K562 (cell line): ENCODE measurements at regions not wholly inside any gene's neighbourhood (a gene's known extent, or its start where the extent isn't known, plus 50 kb on each side); places are given as distances from the start of the nearest gene placed in this dataset.

Source experiments
- ATAC-seq: fragments of 200-7000 bp; cut with Tn5 transposase; 3 replicates; pipeline ENCODE4 v1.9.1; 2020; ENCODE audit warnings: moderate library complexity
- BruUV-seq: library from RNA; stranded (reverse); fragments of 400-500 nt; replicated peaks from 2 replicates; lab custom pipeline; 2021; lab: Mats Ljungman, UMichigan
- CTCF ChIA-PET: fragments of 300-600 bp; formaldehyde crosslinking; extraction: SDS; loops from one replicate; lab custom pipeline; 2021; ENCODE audit warnings: low intra/inter-chr PET ratio; lab: Yijun Ruan, JAX
- POLR2A ChIA-PET: fragments of 300-600, 350-650 bp; sonication (Branson Sonifier 250); formaldehyde crosslinking; extraction: SDS; loops from one replicate; lab custom pipeline; 2021; ENCODE audit warnings: antibody characterized with exemption, inconsistent platforms; lab: Yijun Ruan, JAX
- DNase-seq, 4 experiments: peaks; one replicate each; pipeline versions ENCODE4 v3.0.0 to v3.0.0-alpha.2; 2011 to 2018; ENCODE audit warnings: low spot score in 3 of 4, mixed read lengths in 3 of 4; ENCODE audit errors: extremely low read depth in 1 of 4
- FAIRE-seq: peaks from 2 replicates; lab custom pipeline; 2011; peaks lifted over from hg19 to GRCh38; lab: Jason Lieb, UNC
- H2AFZ ChIP-seq: 2 replicates; pipeline ENCODE4 v1.6.0; 2011; ENCODE audit warnings: low read depth, low read length, control low read depth, inconsistent platforms
- H3K27ac ChIP-seq: fragments of 200-600 bp; 3 replicates; pipeline ENCODE4 v1.8.0; 2011; ENCODE audit warnings: low read depth, mild to moderate bottlenecking, control low read depth, inconsistent platforms, low read length, moderate library complexity, mixed read lengths; ENCODE audit errors: extremely low read depth
- H3K27me3 ChIP-seq, 2 experiments: fragments of 300-600 bp in 1 of 2; 2 replicates in 1 of 2; 3 replicates in 1 of 2; pipeline versions ENCODE4 v1.6.0 to v1.8.0; 2011; ENCODE audit warnings: inconsistent platforms in 2 of 2, low read length in 2 of 2, mild to moderate bottlenecking in 1 of 2, mixed read lengths in 1 of 2, moderate library complexity in 1 of 2; ENCODE audit not compliant: control insufficient read depth in 2 of 2, insufficient read depth in 2 of 2
- H3K36me3 ChIP-seq: fragments of 300-600 bp; 3 replicates; pipeline ENCODE4 v1.8.0; 2011; ENCODE audit warnings: mild to moderate bottlenecking, low read length, inconsistent platforms; ENCODE audit not compliant: control insufficient read depth, insufficient read depth
- H3K4me1 ChIP-seq, 2 experiments: fragments of 200-600 bp in 1 of 2; replicated peaks in 1 of 2; 2 replicates in 1 of 2; 3 replicates in 1 of 2; pipeline versions ENCODE4 v1.5.1 to v1.8.0; 2011; ENCODE audit warnings: inconsistent platforms in 2 of 2, low read length in 2 of 2, mild to moderate bottlenecking in 1 of 2, mixed read lengths in 1 of 2, moderate library complexity in 1 of 2; ENCODE audit not compliant: control insufficient read depth in 2 of 2, insufficient read depth in 2 of 2
- H3K4me2 ChIP-seq: 2 replicates; pipeline ENCODE4 v1.6.1; 2011; ENCODE audit warnings: low read length, control low read depth, inconsistent platforms, mixed read lengths; ENCODE audit not compliant: insufficient read depth
- H3K4me3 ChIP-seq: fragments of 200-600 bp; sonication (generic), shearing (Covaris generic); 2 replicates; pipeline ENCODE4 v1.5.1; 2016; ENCODE audit warnings: control low read depth, inconsistent platforms
- H3K79me2 ChIP-seq: fragments of 200-600 bp; 3 replicates; pipeline ENCODE4 v1.8.0; 2011; ENCODE audit warnings: low read length, inconsistent platforms; ENCODE audit not compliant: control insufficient read depth, insufficient read depth
- H3K9ac ChIP-seq, 2 experiments: 2 replicates each; pipeline versions ENCODE4 v1.6.0 to v1.6.1; 2011; ENCODE audit warnings: low read depth in 2 of 2, low read length in 2 of 2, control low read depth in 1 of 2, inconsistent platforms in 1 of 2, mild to moderate bottlenecking in 1 of 2, mixed read lengths in 1 of 2; ENCODE audit not compliant: insufficient read depth in 1 of 2
- H3K9me1 ChIP-seq: one replicate; pipeline ENCODE4 v1.6.0; 2011; ENCODE audit warnings: inconsistent platforms, mild to moderate bottlenecking, low read length, moderate library complexity; ENCODE audit not compliant: control insufficient read depth, insufficient read depth
- H3K9me3 ChIP-seq: replicated peaks from 2 replicates; pipeline ENCODE4 v1.5.1; 2011; ENCODE audit warnings: low read depth, low read length, inconsistent platforms; ENCODE audit not compliant: control insufficient read depth, insufficient read depth
- H4K20me1 ChIP-seq: replicated peaks from 2 replicates; pipeline ENCODE4 v1.6.1; 2011; ENCODE audit warnings: low read length, inconsistent platforms, mixed read lengths; ENCODE audit not compliant: control insufficient read depth, insufficient read depth
- BRCA1 ChIP-seq, 2 experiments: fragments of 450-650 bp in 1 of 2; sonication (generic) in 1 of 2; formaldehyde crosslinking in 1 of 2; IDR thresholded peaks; 2 replicates each; pipeline versions ENCODE4 v1.5.0 to v1.6.1; 2017 to 2020; ENCODE audit warnings: mild to moderate bottlenecking in 1 of 2, missing genetic modification reagents in 1 of 2
- CBX3 ChIP-seq, 2 experiments: IDR thresholded peaks; 1 replicate in 1 of 2; 2 replicates in 1 of 2; pipeline ENCODE4 v1.6.1; 2012; ENCODE audit warnings: inconsistent platforms in 2 of 2, low read length in 2 of 2, borderline replicate concordance in 1 of 2, control low read depth in 1 of 2
- ETV6 ChIP-seq, 3 experiments: fragments of 150-350 bp in 1 of 3; sonication (generic) in 1 of 3; formaldehyde crosslinking in 1 of 3; IDR thresholded peaks; 2 replicates each; pipeline versions ENCODE4 v1.6.1 to v1.8.0; 2014 to 2022; ENCODE audit warnings: borderline replicate concordance in 2 of 3, low read depth in 2 of 3, antibody characterized with exemption in 1 of 3, low read length in 1 of 3, mild to moderate bottlenecking in 1 of 3, missing genetic modification reagents in 1 of 3
- MTA2 ChIP-seq: fragments of 450-650 bp; IDR thresholded peaks from 2 replicates; pipeline ENCODE4 v1.6.1; 2016; ENCODE audit warnings: low read depth
- NR0B1 ChIP-seq: fragments of 450-650 bp; IDR thresholded peaks from one replicate; pipeline ENCODE4 v1.6.1; 2018; ENCODE audit warnings: mild to moderate bottlenecking, moderate library complexity; ENCODE audit not compliant: partially characterized antibody
- TAF15 ChIP-seq: fragments of 200-400 bp; formaldehyde crosslinking; IDR thresholded peaks from 2 replicates; pipeline ENCODE4 v1.6.1; 2017; ENCODE audit warnings: mild to moderate bottlenecking, low read depth, low read length, moderate library complexity
- ZBTB33 ChIP-seq: sonication (generic); formaldehyde crosslinking; IDR thresholded peaks from 2 replicates; pipeline ENCODE4 v1.8.1; 2023; ENCODE audit warnings: mild to moderate bottlenecking, missing genetic modification reagents
- ZFP91 ChIP-seq: sonication (generic); formaldehyde crosslinking; IDR thresholded peaks from 2 replicates; pipeline ENCODE4 v1.8.0; 2022; ENCODE audit warnings: mild to moderate bottlenecking, missing genetic modification reagents
- WGBS: fragments of 100-300 bp; shearing (Covaris generic); methylation state at CpG from one replicate; pipeline ENCODE4 v1.1.6; 2016; ENCODE audit warnings: low coverage, mixed read lengths; ENCODE audit not compliant: insufficient coverage; ENCODE audit errors: missing lambda C conversion rate; 5-methylcytosine and 5-hydroxymethylcytosine counted together
- in situ Hi-C: fragments of 300-500 bp; cut with MboI; formaldehyde crosslinking; loops from 4 replicates; pipeline ENCODE4 v1.15.0; 2018; ENCODE audit warnings: inconsistent platforms, mixed read lengths
- intact Hi-C: fragments of 100-400 bp; cut with micrococcal nuclease; formaldehyde crosslinking; loops from 2 replicates; pipeline ENCODE4 v1.14.2; 2022

GRCh38 chrX:131789664-131790063, 233.4 kb upstream of the STK26 start:
- H3K9me3 ChIP-seq = no peaks in the 10 kb centered on the region
- H2AFZ ChIP-seq = no peak overlapping the region
- in situ Hi-C loops (no loop called here), intact Hi-C loops (no loop called here)
- H3K79me2 ChIP-seq = no peaks in the 10 kb centered on the region
- no TSS peak for BruUV-seq
- H3K9me1 ChIP-seq = no peaks in the 10 kb centered on the region
- no peaks in the 10 kb centered on the region for H3K4me1 ChIP-seq
- TF ChIP-seq MTA2 (no peak), BRCA1 (IDR thresholded peaks at IDR 0.05) (no peak), BRCA1 (CRISPR knock-in tag; IDR thresholded peaks at IDR 0.05) (no peak), TAF15 (no peak), NR0B1 (no peak), ETV6 (IDR thresholded peaks at IDR 0.05; ENCODE audit: borderline replicate concordance in 1 of 2, low read depth in 2 of 2, low read length in 1 of 2) (no peak), ETV6 (CRISPR knock-in tag; IDR thresholded peaks at IDR 0.05; ENCODE audit: borderline replicate concordance) (no peak), ZBTB33 (CRISPR knock-in tag) (no peak), CBX3 (IDR thresholded peaks at IDR 0.05; ENCODE audit: borderline replicate concordance in 1 of 2, low read length in 2 of 2) (no peak), ZFP91 (CRISPR knock-in tag) (no peak)
- no peaks in the 10 kb centered on the region for H3K27me3 ChIP-seq
- ATAC-seq (no peak), FAIRE-seq (no peak), DNase-seq (no peak)
- no peak overlapping the region for H3K4me2 ChIP-seq
- ChIA-PET CTCF (no interaction called here), POLR2A (no interaction called here)
- WGBS = 90% methylated on average over 2 of the region's 2 CpGs
- H3K4me3 ChIP-seq = no peak overlapping the region
- H3K9ac ChIP-seq = no peak overlapping the region
- H3K36me3 ChIP-seq = peaks cover 52% of the 10 kb centered on the region; the same call in 2 of the 3 replicates
- no peak overlapping the region for H3K27ac ChIP-seq
- no peaks in the 10 kb centered on the region for H4K20me1 ChIP-seq
